ENCODE measurements at regions not wholly inside any gene's neighbourhood (a gene's known extent, or its start where the extent isn't known, plus 50 kb on each side); places are given as distances from the start of the nearest gene placed in this dataset.

GRCh38 chr4:123851521-123851920, 454.9 kb downstream of the SPRY1 start:
- no peak for TF ChIP-seq POLR2A (IDR thresholded peaks at IDR 0.05)
- TF ChIP-seq CTCF (IDR thresholded peaks at IDR 0.05) = no peak
